GM18867 (cell line): ENCODE measurements at regions not wholly inside any gene's neighbourhood (a gene's known extent, or its start where the extent isn't known, plus 50 kb on each side); places are given as distances from the start of the nearest gene placed in this dataset.
"Not testable (repeated sequence)": the region's sequence is repeated elsewhere in the genome, so short reads cannot be mapped to it uniquely, and the experiment has no call there.

Source experiments
- ATAC-seq: cut with Tn5 transposase; IDR thresholded peaks from one replicate; pipeline ENCODE4 v1.9.1; 2021; ENCODE audit warnings: mild to moderate bottlenecking, moderate library complexity; ENCODE audit not compliant: unreplicated experiment

- no peak for ATAC-seq
These were observed 670.8 kb downstream of the TFAP2A start for GRCh38 chr6:9744119-9744518.

- no peak for ATAC-seq
These were observed 682.8 kb downstream of the TFAP2A start for GRCh38 chr6:9732056-9732455.

- ATAC-seq = not testable (repeated sequence)
These were observed 689.1 kb downstream of the TFAP2A start for GRCh38 chr6:9725776-9726175.

GRCh38 chr6:9717568-9717967 is 697.3 kb downstream of the TFAP2A start:
- no peak for ATAC-seq

GRCh38 chr6:9711365-9711764 is 703.5 kb downstream of the TFAP2A start:
- no peak for ATAC-seq

GRCh38 chr6:9710574-9710973 is 704.3 kb downstream of the TFAP2A start:
- ATAC-seq = no peak

- no peak for ATAC-seq
These were observed 706.3 kb downstream of the TFAP2A start for GRCh38 chr6:9708600-9708999.

- no peak for ATAC-seq
These were observed 709.9 kb downstream of the TFAP2A start for GRCh38 chr6:9704989-9705388.

GRCh38 chr6:9702914-9703313 is 712.0 kb downstream of the TFAP2A start:
- no peak for ATAC-seq

GRCh38 chr6:9699888-9700287 is 715.0 kb downstream of the TFAP2A start:
- no peak for ATAC-seq

- ATAC-seq = no peak
These were observed 717.5 kb downstream of the TFAP2A start for GRCh38 chr6:9697263-9697931.

GRCh38 chr6:9690388-9690787 is 724.5 kb downstream of the TFAP2A start:
- ATAC-seq = no peak

GRCh38 chr6:9680727-9681126 is 734.1 kb downstream of the TFAP2A start:
- ATAC-seq = not testable (repeated sequence)

- ATAC-seq = no peak
These were observed 739.8 kb downstream of the TFAP2A start for GRCh38 chr6:9675122-9675521.

GRCh38 chr6:9659848-9660247 is 755.0 kb downstream of the TFAP2A start:
- no peak for ATAC-seq

- ATAC-seq = no peak
These were observed 756.9 kb downstream of the TFAP2A start for GRCh38 chr6:9657994-9658393.

- ATAC-seq = no peak
These were observed 767.3 kb downstream of the TFAP2A start for GRCh38 chr6:9647599-9647998.

- ATAC-seq = no peak
These were observed 767.8 kb downstream of the TFAP2A start for GRCh38 chr6:9647071-9647445.

GRCh38 chr6:9646342-9647070 is 768.4 kb downstream of the TFAP2A start:
- ATAC-seq = no peak

- no peak for ATAC-seq
These were observed 776.0 kb downstream of the TFAP2A start for GRCh38 chr6:9638861-9639260.

GRCh38 chr6:9634776-9635175 is 780.1 kb downstream of the TFAP2A start:
- no peak for ATAC-seq

- no peak for ATAC-seq
These were observed 782.8 kb downstream of the TFAP2A start for GRCh38 chr6:9632026-9632425.

- no peak for ATAC-seq
These were observed 786.1 kb downstream of the TFAP2A start for GRCh38 chr6:9628819-9629218.
